Hematopoietic multipotent progenitor cell treated with erythropoietin and hydrocortisone succinate and interleukin-3 and kit ligand, for 15 days (in vitro differentiated cells): ENCODE measurements at regions not wholly inside any gene's neighbourhood (a gene's known extent, or its start where the extent isn't known, plus 50 kb on each side); places are given as distances from the start of the nearest gene placed in this dataset.

ENCODE experiments used
- DNase-seq: peaks from one replicate; pipeline ENCODE4 v3.0.0-alpha.2; 2015; ENCODE audit warnings: low spot score

- no peak for DNase-seq
These were observed 202.5 kb upstream of the DDHD1 start for GRCh38 chr14:53355581-53356112.

GRCh38 chr14:53354336-53354735 is 201.2 kb upstream of the DDHD1 start:
- no peak for DNase-seq

- DNase-seq = no peak
These were observed 197.7 kb upstream of the DDHD1 start for GRCh38 chr14:53350866-53351265.

- DNase-seq = no peak
These were observed 197.3 kb upstream of the DDHD1 start for GRCh38 chr14:53350429-53350828.

GRCh38 chr14:53346988-53347387 is 193.9 kb upstream of the DDHD1 start:
- no peak for DNase-seq

- no peak for DNase-seq
These were observed 188.2 kb upstream of the DDHD1 start for GRCh38 chr14:53341324-53341723.

- DNase-seq = no peak
These were observed 185.1 kb upstream of the DDHD1 start for GRCh38 chr14:53338192-53338591.

- DNase-seq = no peak
These were observed 183.6 kb upstream of the DDHD1 start for GRCh38 chr14:53336729-53337128.

GRCh38 chr14:53333809-53334208 is 180.7 kb upstream of the DDHD1 start:
- no peak for DNase-seq

- no peak for DNase-seq
These were observed 178.8 kb upstream of the DDHD1 start for GRCh38 chr14:53331921-53332320.

GRCh38 chr14:53331247-53331646 is 178.1 kb upstream of the DDHD1 start:
- DNase-seq = no peak

GRCh38 chr14:53330441-53330840 is 177.3 kb upstream of the DDHD1 start:
- no peak for DNase-seq

- no peak for DNase-seq
These were observed 175.7 kb upstream of the DDHD1 start for GRCh38 chr14:53328841-53329240.

- no peak for DNase-seq
These were observed 174.6 kb upstream of the DDHD1 start for GRCh38 chr14:53327716-53328115.

GRCh38 chr14:53325176-53325806 is 172.2 kb upstream of the DDHD1 start:
- DNase-seq = no peak

- DNase-seq = no peak
These were observed 163.4 kb upstream of the DDHD1 start for GRCh38 chr14:53316504-53316903.

- DNase-seq = no peak
These were observed 157.3 kb upstream of the DDHD1 start for GRCh38 chr14:53310412-53310811.

- DNase-seq = no peak
These were observed 153.8 kb upstream of the DDHD1 start for GRCh38 chr14:53306911-53307310.

GRCh38 chr14:53306267-53306721 is 153.2 kb upstream of the DDHD1 start:
- peak; percentile 45 for DNase-seq

GRCh38 chr14:53304726-53305381 is 151.7 kb upstream of the DDHD1 start:
- DNase-seq = no peak

- DNase-seq = peak; percentile 50
These were observed 143.0 kb upstream of the DDHD1 start for GRCh38 chr14:53295985-53296582.

GRCh38 chr14:53295372-53295771 is 142.2 kb upstream of the DDHD1 start:
- DNase-seq = no peak

- no peak for DNase-seq
These were observed 133.2 kb upstream of the DDHD1 start for GRCh38 chr14:53286301-53286700.
